ENCODE measurements at regions not wholly inside any gene's neighbourhood (a gene's known extent, or its start where the extent isn't known, plus 50 kb on each side); places are given as distances from the start of the nearest gene placed in this dataset.

- H3K9me3 Mint-ChIP-seq (ENCODE audit: insufficient read depth): no peaks in the 10 kb centered on the region
- 79% methylated on average over 5 of the region's 5 CpGs for WGBS (ENCODE audit: insufficient coverage)
- no peaks in the 10 kb centered on the region for H3K4me1 Mint-ChIP-seq
- Histone ChIP-seq H3K4me1 (ENCODE audit: control insufficient read depth in 2 of 2, insufficient read depth in 2 of 2, low read length in 2 of 2) (no peaks in the 10 kb centered on the region), H3K9ac (ENCODE audit: low read length) (no peak overlapping the region), H3K27me3 (replicated peaks in 1 of 4; ENCODE audit: control extremely low read depth in 1 of 4, control insufficient read depth in 3 of 4, insufficient read depth in 4 of 4, low read length in 3 of 4) (no peaks in the 10 kb centered on the region), H3K36me3 (replicated peaks in 1 of 2; ENCODE audit: control extremely low read depth in 1 of 2, control insufficient read depth in 1 of 2, extremely low read depth in 1 of 2, insufficient read depth in 2 of 2, low read length in 1 of 2) (no peaks in the 10 kb centered on the region), H3K27ac (ENCODE audit: low read length in 2 of 2) (no peak overlapping the region), H3K4me3 (ENCODE audit: control extremely low read depth in 1 of 5, extremely low read depth in 1 of 5, insufficient read depth in 1 of 5, low read depth in 2 of 5, low read length in 4 of 5) (no peak overlapping the region), H2AFZ (ENCODE audit: insufficient read depth, low read depth, low read length, poor library complexity, severe bottlenecking) (no peak overlapping the region), H3K79me2 (ENCODE audit: control insufficient read depth, insufficient read depth, low read length) (no peaks in the 10 kb centered on the region), H3K9me3 (ENCODE audit: control extremely low read depth in 1 of 3, control insufficient read depth in 2 of 3, insufficient read depth in 1 of 3, low read length in 2 of 3) (no peaks in the 10 kb centered on the region), H3K4me2 (replicated peaks; ENCODE audit: low read depth, low read length, poor library complexity, severe bottlenecking) (no peak overlapping the region), H4K20me1 (ENCODE audit: control insufficient read depth, insufficient read depth, low read length, poor library complexity, severe bottlenecking) (no peaks in the 10 kb centered on the region)
- no peak overlapping the region for H3K27ac Mint-ChIP-seq
- no peak overlapping the region for H3K4me3 Mint-ChIP-seq
- no peaks in the 10 kb centered on the region for H3K27me3 Mint-ChIP-seq
- TF ChIP-seq CTCF (IDR thresholded peaks at IDR 0.05) (no peak), EZH2 (IDR thresholded peaks at IDR 0.05; ENCODE audit: borderline replicate concordance, insufficient read depth, low read depth, low read length, poor library complexity, severe bottlenecking) (no peak)
- POLR2A ChIA-PET: no interaction called here
- intact Hi-C loops (cut with micrococcal nuclease): no loop called here
- ATAC-seq (ENCODE audit: low read depth) (no peak), DNase-seq (no peak)
- CTCF ChIA-PET: no interaction called here
These were observed 97.6 kb downstream of the NUDT12 start for GRCh38 chr5:103464835-103465484.

GRCh38 chr5:103463261-103463660 lies 99.3 kb downstream of the NUDT12 start:
- no peak for ATAC-seq (ENCODE audit: low read depth)

More at GRCh38 chr5:103463261-103463660, 99.3 kb downstream of the NUDT12 start:
- no peak overlapping the region for H3K9ac ChIP-seq (ENCODE audit: low read length)
- no peak for DNase-seq
- TF ChIP-seq CTCF (IDR thresholded peaks at IDR 0.05): no peak
- TF ChIP-seq EZH2 (IDR thresholded peaks at IDR 0.05; ENCODE audit: borderline replicate concordance, insufficient read depth, low read depth, low read length, poor library complexity, severe bottlenecking): no peak
- no peaks in the 10 kb centered on the region for H4K20me1 ChIP-seq (ENCODE audit: control insufficient read depth, insufficient read depth, low read length, poor library complexity, severe bottlenecking)
- no peaks in the 10 kb centered on the region for H3K9me3 Mint-ChIP-seq (ENCODE audit: insufficient read depth)
- 95% methylated on average over 3 of the region's 5 CpGs for WGBS (ENCODE audit: insufficient coverage)
- H3K4me2 ChIP-seq (replicated peaks; ENCODE audit: low read depth, low read length, poor library complexity, severe bottlenecking): no peak overlapping the region
- no peaks in the 10 kb centered on the region for H3K27me3 Mint-ChIP-seq
- no peak overlapping the region for H3K4me3 ChIP-seq (ENCODE audit: control extremely low read depth in 1 of 5, extremely low read depth in 1 of 5, insufficient read depth in 1 of 5, low read depth in 2 of 5, low read length in 4 of 5)
- no peak overlapping the region for H3K27ac ChIP-seq (ENCODE audit: low read length in 2 of 2)
- H3K27me3 ChIP-seq (replicated peaks in 1 of 4; ENCODE audit: control extremely low read depth in 1 of 4, control insufficient read depth in 3 of 4, insufficient read depth in 4 of 4, low read length in 3 of 4): no peaks in the 10 kb centered on the region
- H3K9me3 ChIP-seq (ENCODE audit: control extremely low read depth in 1 of 3, control insufficient read depth in 2 of 3, insufficient read depth in 1 of 3, low read length in 2 of 3): no peaks in the 10 kb centered on the region
- no peaks in the 10 kb centered on the region for H3K79me2 ChIP-seq (ENCODE audit: control insufficient read depth, insufficient read depth, low read length)
- no peaks in the 10 kb centered on the region for H3K36me3 ChIP-seq (replicated peaks in 1 of 2; ENCODE audit: control extremely low read depth in 1 of 2, control insufficient read depth in 1 of 2, extremely low read depth in 1 of 2, insufficient read depth in 2 of 2, low read length in 1 of 2)
- ChIA-PET CTCF (no interaction called here), POLR2A (no interaction called here)
- H3K4me3 Mint-ChIP-seq: no peak overlapping the region
- H3K4me1 Mint-ChIP-seq: no peaks in the 10 kb centered on the region
- H3K27ac Mint-ChIP-seq: no peak overlapping the region
- no peak overlapping the region for H2AFZ ChIP-seq (ENCODE audit: insufficient read depth, low read depth, low read length, poor library complexity, severe bottlenecking)
- no peaks in the 10 kb centered on the region for H3K4me1 ChIP-seq (ENCODE audit: control insufficient read depth in 2 of 2, insufficient read depth in 2 of 2, low read length in 2 of 2)
- intact Hi-C loops (cut with micrococcal nuclease): no loop called here
